Small intestine (tissue), 7 donors: ENCODE measurements at regions not wholly inside any gene's neighbourhood (a gene's known extent, or its start where the extent isn't known, plus 50 kb on each side); places are given as distances from the start of the nearest gene placed in this dataset.
A peak's percentile ranks its signal among the peaks of the same experiment; 100 is the strongest.

Source experiments
- DNase-seq, 2 donors: peaks; one replicate each; pipeline versions ENCODE4 v3.0.0 to v3.0.0-alpha.2; 2013
- FAIRE-seq: peaks from 2 replicates; lab custom pipeline; 2012; peaks lifted over from hg19 to GRCh38; lab: Jason Lieb, UNC
- H3K27ac ChIP-seq, 3 donors: one replicate each; pipeline ENCODE4 v1.5.1; 2013; ENCODE audit warnings: low read length in 2 of 3, mild to moderate bottlenecking in 2 of 3, control low read depth in 1 of 3, inconsistent platforms in 1 of 3, low read depth in 1 of 3, moderate library complexity in 1 of 3
- H3K27me3 ChIP-seq, 3 donors: one replicate each; pipeline ENCODE4 v1.6.1; 2013; ENCODE audit warnings: low read length in 3 of 3, inconsistent platforms in 1 of 3; ENCODE audit not compliant: control insufficient read depth in 3 of 3, insufficient read depth in 3 of 3
- H3K36me3 ChIP-seq, 3 donors: one replicate each; pipeline ENCODE4 v1.6.1; 2013; ENCODE audit warnings: low read length in 3 of 3, inconsistent platforms in 1 of 3, low read depth in 1 of 3, mild to moderate bottlenecking in 1 of 3, moderate library complexity in 1 of 3; ENCODE audit not compliant: control insufficient read depth in 3 of 3, insufficient read depth in 2 of 3
- H3K4me1 ChIP-seq, 3 donors: one replicate each; pipeline ENCODE4 v1.6.1; 2013; ENCODE audit warnings: low read length in 2 of 3, inconsistent platforms in 1 of 3, low read depth in 1 of 3, mild to moderate bottlenecking in 1 of 3, moderate library complexity in 1 of 3; ENCODE audit not compliant: control insufficient read depth in 3 of 3, insufficient read depth in 2 of 3
- H3K4me3 ChIP-seq, 3 donors: one replicate each; pipeline ENCODE4 v1.5.1; 2013; ENCODE audit warnings: low read length in 3 of 3, control low read depth in 1 of 3, inconsistent platforms in 1 of 3, low read depth in 1 of 3, mild to moderate bottlenecking in 1 of 3, moderate library complexity in 1 of 3
- H3K9me3 ChIP-seq, 2 donors: one replicate each; pipeline ENCODE4 v1.6.1; 2013; ENCODE audit warnings: low read depth in 1 of 2, low read length in 1 of 2; ENCODE audit not compliant: control insufficient read depth in 2 of 2, insufficient read depth in 1 of 2
- WGBS, 3 donors: extraction: QIAGEN DNeasy Blood & Tissue Kit; methylation state at CpG; one replicate each; pipeline ENCODE4 v1.1.7; 2013; 5-methylcytosine and 5-hydroxymethylcytosine counted together
- donor health status: healthy with polysubstance abuse.
- donor health status: control.
- donor health status: control.
- donor health status: Bipolar disorder and iron deficiency.
- donor health status: healthy.

DNA sequence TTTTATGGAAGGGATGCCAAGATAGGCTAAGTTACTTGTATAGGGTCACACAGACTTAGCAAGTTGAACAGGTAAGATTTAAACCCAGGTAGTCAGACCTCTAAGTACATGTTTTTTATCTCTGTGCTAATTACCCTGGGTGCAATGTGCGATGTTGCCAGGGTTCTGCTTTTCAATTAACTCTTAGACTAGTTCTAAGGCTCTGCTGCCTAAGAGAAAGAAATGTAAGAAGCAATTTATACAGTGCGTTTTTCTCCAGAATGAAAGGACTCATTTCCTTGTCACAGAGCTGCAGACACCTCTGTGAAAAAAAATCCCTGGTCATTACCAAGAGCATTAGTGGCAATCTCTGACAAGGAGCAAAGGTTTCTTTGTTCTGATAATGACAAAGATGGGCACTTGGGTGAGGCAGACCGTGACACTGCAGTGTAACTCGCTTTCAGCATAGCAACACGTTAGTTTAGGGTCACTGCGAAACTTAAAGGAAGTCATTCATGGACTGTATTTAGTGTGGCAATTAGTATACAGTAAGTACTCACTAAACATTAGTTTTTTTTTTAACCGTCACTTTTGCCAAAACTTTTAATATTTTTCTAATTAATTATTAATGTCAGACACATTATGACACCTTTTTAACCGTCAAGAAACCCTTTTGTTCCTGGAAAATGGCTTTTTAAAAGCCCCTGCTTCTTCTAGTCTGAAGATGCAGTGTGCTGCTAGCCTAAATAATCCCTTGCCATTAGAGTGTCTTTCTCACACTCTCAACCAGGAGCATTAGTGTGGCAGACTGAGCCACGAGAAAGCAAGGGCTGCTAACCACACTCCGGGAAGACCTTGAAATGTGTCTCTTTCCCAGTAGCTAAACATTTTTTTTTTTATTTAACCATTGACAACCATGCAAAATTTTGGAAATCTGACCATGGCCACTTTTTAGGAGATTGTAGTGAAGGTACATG is 520.0 kb upstream of the C9orf72 start:
- FAIRE-seq (no peak), DNase-seq (peak; percentile 73 to 87)
- no peaks in the 10 kb centered on the region for H3K27me3 ChIP-seq
- WGBS, 3 donors: 13 to 45% (median 25%) methylated on average over 10 of the region's 10 CpGs
- no peaks in the 10 kb centered on the region for H3K9me3 ChIP-seq
- H3K36me3 ChIP-seq: no peaks in the 10 kb centered on the region
- H3K4me3 ChIP-seq: no peak overlapping the region
- H3K4me1 ChIP-seq: peaks cover 0 to 6% (median 0%) of the 10 kb centered on the region in 3 donors
- H3K27ac ChIP-seq: peak overlapping the region in 1 of 3 donors; percentile 83

DNA sequence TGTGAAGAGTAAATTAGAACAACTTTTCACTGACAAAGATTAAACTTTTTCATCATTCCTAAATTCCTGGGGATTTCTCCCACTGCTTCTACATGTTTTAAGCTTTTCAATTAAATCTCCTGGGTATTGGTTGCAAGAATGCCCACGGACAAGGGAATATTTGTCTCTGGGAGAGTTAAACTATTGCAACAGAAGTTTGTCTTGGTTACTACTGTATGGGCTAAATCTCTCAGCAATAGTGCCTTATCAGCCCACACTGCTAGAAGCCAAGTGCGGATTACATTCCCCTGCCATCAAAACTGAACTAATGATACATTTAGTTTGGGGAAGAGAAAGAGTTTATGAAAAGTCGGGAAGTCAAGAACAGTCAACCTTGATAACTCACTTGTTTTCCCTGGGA is 528.2 kb upstream of the C9orf72 start:
- FAIRE-seq (no peak), DNase-seq (no peak)
- no peaks in the 10 kb centered on the region for H3K9me3 ChIP-seq
- no peak overlapping the region for H3K4me3 ChIP-seq
- H3K27ac ChIP-seq: no peak overlapping the region
- H3K27me3 ChIP-seq: no peaks in the 10 kb centered on the region
- no peaks in the 10 kb centered on the region for H3K36me3 ChIP-seq
- no peaks in the 10 kb centered on the region for H3K4me1 ChIP-seq
- WGBS, 3 donors: 66 to 67% (median 67%) methylated on average over 3 of the region's 3 CpGs

GRCh38 chr9:28105001-28105400 is 531.7 kb upstream of the C9orf72 start:
- WGBS, 3 donors: 68 to 77% (median 75%) methylated on average over 2 of the region's 2 CpGs
- Histone ChIP-seq H3K4me3 (no peak overlapping the region), H3K9me3 (no peaks in the 10 kb centered on the region), H3K27ac (no peak overlapping the region), H3K4me1 (no peaks in the 10 kb centered on the region), H3K36me3 (no peaks in the 10 kb centered on the region), H3K27me3 (no peaks in the 10 kb centered on the region)
- DNase-seq: no peak
- no peak for FAIRE-seq

- no peaks in the 10 kb centered on the region for H3K9me3 ChIP-seq
- H3K27me3 ChIP-seq: no peaks in the 10 kb centered on the region
- FAIRE-seq (no peak), DNase-seq (no peak)
- H3K36me3 ChIP-seq: no peaks in the 10 kb centered on the region
- 87 to 90% (median 90%) methylated on average over 3 of the region's 3 CpGs for WGBS, 3 donors
- H3K27ac ChIP-seq: no peak overlapping the region
- no peak overlapping the region for H3K4me3 ChIP-seq
- H3K4me1 ChIP-seq: no peaks in the 10 kb centered on the region
These were observed 546.9 kb upstream of the C9orf72 start for GRCh38 chr9:28120184-28120583.

DNA sequence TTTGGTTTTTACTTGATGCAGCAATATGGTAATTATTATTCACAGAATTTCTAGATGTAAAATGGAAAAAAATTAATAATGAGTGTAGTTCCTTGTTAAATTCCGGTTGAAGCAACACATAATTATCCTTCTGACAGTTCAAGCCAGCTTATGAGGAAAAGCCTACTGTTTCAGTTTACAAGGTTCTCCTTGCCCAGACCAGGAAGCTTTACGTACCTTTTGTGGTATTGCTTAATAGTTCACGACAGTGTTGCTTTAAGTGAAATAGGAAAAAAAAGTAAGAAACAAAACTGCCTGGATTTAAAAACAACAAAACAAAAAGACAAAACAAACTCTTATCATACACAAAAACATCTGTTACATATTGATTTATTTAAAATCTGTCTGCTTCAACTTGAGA is 547.3 kb upstream of the C9orf72 start:
- peak in 1 of 2 donors; percentile 51 for DNase-seq
- no peak for FAIRE-seq
- WGBS, 3 donors: 20 to 34% (median 21%) methylated on average over 3 of the region's 3 CpGs
- Histone ChIP-seq H3K36me3 (no peaks in the 10 kb centered on the region), H3K9me3 (no peaks in the 10 kb centered on the region), H3K4me3 (no peak overlapping the region), H3K27me3 (no peaks in the 10 kb centered on the region), H3K4me1 (no peaks in the 10 kb centered on the region), H3K27ac (no peak overlapping the region)

DNA sequence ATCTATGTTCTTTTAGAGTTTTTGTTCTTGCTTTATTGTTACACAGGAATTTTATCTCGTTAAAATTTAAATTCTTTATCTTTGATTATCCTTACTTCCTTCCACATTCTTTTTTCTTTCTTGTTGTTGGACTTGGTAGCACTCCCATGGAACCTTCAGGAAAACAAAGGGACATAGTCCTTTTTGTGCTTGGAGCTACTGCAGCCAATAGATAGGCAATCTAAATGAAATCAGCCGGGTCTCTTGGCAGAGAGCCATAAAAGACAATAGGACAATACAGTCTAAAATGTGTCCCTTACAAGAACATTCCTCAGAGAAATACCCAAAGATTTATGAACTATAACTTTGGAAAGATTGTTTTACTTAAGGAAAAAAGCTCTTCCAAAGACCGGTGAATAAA is 548.1 kb upstream of the C9orf72 start:
- Histone ChIP-seq H3K27me3 (no peaks in the 10 kb centered on the region), H3K36me3 (no peaks in the 10 kb centered on the region), H3K9me3 (no peaks in the 10 kb centered on the region), H3K27ac (no peak overlapping the region), H3K4me1 (no peaks in the 10 kb centered on the region), H3K4me3 (no peak overlapping the region)
- 32 to 41% (median 35%) methylated on average over 3 of the region's 3 CpGs for WGBS, 3 donors
- FAIRE-seq: no peak
- DNase-seq: no peak

DNA sequence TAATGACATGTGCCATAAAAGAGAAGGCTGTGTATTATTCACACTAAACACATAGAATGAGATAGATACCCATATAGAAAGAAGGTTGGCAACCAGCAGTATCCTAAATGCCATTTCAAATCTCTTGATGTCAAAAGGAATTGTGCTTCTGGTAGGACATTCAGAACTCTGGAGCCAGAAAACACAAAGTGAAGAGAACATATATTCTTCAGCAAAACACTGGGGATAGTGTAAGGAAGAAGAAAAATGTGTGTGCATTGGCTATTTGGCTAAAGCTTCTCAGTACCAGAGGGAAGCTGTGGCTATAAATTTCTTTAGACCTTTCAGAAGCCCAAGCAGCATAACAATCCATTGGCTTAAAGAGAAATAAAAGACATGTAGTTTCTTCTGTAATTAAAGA is 551.6 kb upstream of the C9orf72 start:
- FAIRE-seq (no peak), DNase-seq (no peak)
- Histone ChIP-seq H3K4me3 (no peak overlapping the region), H3K27me3 (no peaks in the 10 kb centered on the region), H3K27ac (no peak overlapping the region), H3K36me3 (no peaks in the 10 kb centered on the region), H3K4me1 (no peaks in the 10 kb centered on the region), H3K9me3 (no peaks in the 10 kb centered on the region)

DNA sequence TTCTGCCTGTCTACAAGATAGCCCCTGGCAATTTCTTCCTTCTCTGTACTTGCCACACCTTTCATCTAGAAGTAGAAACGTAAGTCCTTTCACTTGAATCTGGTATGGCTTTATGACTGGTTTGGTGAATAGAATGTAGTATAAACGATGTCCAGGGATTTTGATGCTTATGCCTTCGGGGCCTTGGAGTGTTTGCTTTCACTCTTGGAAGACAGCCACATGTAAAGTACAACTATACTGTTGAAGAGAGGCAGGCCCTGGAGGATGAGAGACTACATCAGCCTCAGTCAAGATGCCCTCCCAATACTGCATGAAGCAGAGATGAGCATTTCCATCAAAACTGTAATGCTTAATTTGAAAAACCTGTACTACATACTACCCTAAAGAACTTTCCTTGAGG is 553.8 kb upstream of the C9orf72 start:
- H3K27me3 ChIP-seq: no peaks in the 10 kb centered on the region
- H3K36me3 ChIP-seq: no peaks in the 10 kb centered on the region
- no peaks in the 10 kb centered on the region for H3K9me3 ChIP-seq
- no peaks in the 10 kb centered on the region for H3K4me1 ChIP-seq
- H3K4me3 ChIP-seq: no peak overlapping the region
- DNase-seq (no peak), FAIRE-seq (no peak)
- WGBS, 3 donors: 37 to 57% (median 56%) methylated on average over 3 of the region's 3 CpGs
- H3K27ac ChIP-seq: no peak overlapping the region
